ENCODE measurements at regions not wholly inside any gene's neighbourhood (a gene's known extent, or its start where the extent isn't known, plus 50 kb on each side); places are given as distances from the start of the nearest gene placed in this dataset.

DNA sequence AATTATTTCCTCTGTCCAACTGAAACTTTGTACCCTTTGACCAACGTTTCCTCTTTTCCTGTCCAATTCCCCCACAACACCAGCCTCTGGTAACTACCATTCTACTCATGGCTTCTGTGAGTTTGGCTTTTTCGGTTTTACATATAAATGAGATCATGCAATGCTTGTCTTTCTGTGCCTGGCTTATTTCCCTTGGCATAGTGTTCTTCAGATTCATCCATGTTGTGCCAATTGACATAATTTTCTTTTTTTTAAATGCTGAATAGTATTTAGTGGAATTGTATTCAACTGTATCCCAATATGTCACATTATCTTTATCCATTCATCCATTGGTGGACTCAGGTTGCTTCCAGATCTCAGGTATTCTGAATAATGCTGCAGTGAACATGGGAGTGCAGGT lies 222.5 kb upstream of the GALNTL6 start:
- TF ChIP-seq, protein P1, sequence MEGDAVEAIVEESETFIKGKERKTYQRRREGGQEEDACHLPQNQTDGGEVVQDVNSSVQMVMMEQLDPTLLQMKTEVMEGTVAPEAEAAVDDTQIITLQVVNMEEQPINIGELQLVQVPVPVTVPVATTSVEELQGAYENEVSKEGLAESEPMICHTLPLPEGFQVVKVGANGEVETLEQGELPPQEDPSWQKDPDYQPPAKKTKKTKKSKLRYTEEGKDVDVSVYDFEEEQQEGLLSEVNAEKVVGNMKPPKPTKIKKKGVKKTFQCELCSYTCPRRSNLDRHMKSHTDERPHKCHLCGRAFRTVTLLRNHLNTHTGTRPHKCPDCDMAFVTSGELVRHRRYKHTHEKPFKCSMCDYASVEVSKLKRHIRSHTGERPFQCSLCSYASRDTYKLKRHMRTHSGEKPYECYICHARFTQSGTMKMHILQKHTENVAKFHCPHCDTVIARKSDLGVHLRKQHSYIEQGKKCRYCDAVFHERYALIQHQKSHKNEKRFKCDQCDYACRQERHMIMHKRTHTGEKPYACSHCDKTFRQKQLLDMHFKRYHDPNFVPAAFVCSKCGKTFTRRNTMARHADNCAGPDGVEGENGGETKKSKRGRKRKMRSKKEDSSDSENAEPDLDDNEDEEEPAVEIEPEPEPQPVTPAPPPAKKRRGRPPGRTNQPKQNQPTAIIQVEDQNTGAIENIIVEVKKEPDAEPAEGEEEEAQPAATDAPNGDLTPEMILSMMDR (IDR thresholded peaks at IDR 0.05): no peak
- TF ChIP-seq POLR2A (IDR thresholded peaks at IDR 0.05): no peak

Measured in testis (tissue), 2 donors.